GM13977 (cell line): ENCODE measurements at regions not wholly inside any gene's neighbourhood (a gene's known extent, or its start where the extent isn't known, plus 50 kb on each side); places are given as distances from the start of the nearest gene placed in this dataset.

Experiments
- DNase-seq: peaks from one replicate; pipeline ENCODE4 v3.0.0; 2012; ENCODE audit warnings: low spot score
- in situ Hi-C: fragments of 300-500 bp; cut with MboI; formaldehyde crosslinking; loops from one replicate; pipeline ENCODE4 v1.12.0; 2022; ENCODE audit warnings: low sequenced_read_pairs, low pct_unique_long_range_greater_than_20kb, mixed read lengths, inconsistent platforms; ENCODE audit not compliant: unreplicated experiment
- TF ChIP-seq, protein P1 (sequence below): IDR thresholded peaks from 2 replicates; pipeline ENCODE4 v1.5.1; 2012; ENCODE audit warnings: mild to moderate bottlenecking, control low read depth; ENCODE audit not compliant: insufficient read depth; ENCODE audit errors: extremely low read depth, missing control alignments

DNA sequence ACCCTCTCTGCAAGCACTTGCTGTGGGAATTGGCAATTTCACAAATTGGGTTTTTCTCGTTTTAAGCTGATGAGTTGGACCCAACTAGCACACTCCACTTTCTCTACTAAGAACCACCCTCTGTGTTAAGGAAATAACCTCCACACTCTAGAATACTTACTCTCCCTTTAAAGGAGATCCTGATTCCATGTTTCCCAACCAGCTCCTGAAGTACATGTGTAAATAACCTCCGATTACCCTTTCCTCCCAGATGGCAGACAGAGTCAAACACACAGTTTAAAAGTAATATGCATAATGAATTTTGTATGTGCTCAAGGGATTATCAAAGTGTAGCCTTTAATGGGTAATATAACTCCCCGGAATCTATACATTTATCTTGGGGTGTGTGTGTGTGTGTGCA, 171.3 kb upstream of the OSR1 start:
- TF ChIP-seq, protein P1, sequence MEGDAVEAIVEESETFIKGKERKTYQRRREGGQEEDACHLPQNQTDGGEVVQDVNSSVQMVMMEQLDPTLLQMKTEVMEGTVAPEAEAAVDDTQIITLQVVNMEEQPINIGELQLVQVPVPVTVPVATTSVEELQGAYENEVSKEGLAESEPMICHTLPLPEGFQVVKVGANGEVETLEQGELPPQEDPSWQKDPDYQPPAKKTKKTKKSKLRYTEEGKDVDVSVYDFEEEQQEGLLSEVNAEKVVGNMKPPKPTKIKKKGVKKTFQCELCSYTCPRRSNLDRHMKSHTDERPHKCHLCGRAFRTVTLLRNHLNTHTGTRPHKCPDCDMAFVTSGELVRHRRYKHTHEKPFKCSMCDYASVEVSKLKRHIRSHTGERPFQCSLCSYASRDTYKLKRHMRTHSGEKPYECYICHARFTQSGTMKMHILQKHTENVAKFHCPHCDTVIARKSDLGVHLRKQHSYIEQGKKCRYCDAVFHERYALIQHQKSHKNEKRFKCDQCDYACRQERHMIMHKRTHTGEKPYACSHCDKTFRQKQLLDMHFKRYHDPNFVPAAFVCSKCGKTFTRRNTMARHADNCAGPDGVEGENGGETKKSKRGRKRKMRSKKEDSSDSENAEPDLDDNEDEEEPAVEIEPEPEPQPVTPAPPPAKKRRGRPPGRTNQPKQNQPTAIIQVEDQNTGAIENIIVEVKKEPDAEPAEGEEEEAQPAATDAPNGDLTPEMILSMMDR: no peak
- no peak for DNase-seq
- in situ Hi-C loops: no loop called here

DNA sequence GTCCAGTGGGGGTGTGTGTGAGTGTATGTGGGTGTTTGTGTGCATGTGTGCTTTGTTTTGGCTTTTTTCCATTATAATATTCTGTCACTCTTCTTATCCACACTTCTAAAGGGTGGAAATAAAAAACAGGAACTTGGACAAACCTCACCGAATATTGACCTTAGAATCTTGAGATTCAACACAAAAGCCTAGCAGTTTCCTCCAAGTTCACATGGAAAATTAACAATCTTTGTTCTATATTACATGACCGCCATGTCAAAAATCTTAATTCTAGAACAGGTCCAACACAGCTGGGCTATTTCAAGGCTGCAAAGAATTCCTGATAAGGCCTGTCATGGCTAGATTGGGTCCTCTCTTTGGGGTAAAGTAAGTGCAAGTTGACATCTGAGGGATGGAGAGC, 169.3 kb upstream of the OSR1 start:
- DNase-seq: no peak
- in situ Hi-C loops: no loop called here
- TF ChIP-seq, protein P1: no peak

DNA sequence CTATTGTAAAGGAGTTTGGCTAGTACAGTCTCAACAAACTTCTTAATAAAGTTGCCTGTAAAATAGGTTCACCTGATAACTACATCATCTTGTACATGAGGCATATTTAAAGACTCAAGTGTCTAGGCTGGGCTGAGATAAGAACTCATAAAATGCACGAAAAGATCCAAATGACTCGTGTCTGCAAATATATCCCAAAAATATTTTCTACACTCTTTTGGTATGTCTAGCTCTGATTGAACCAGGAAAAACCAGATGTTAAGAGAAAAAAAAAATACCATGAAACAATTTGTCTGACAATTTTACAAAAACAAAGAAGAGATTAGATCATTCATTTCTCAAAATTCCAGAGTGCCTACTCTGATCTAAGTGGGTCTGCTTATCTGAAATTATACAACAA, 166.9 kb upstream of the OSR1 start:
- TF ChIP-seq, protein P1: no peak
- in situ Hi-C loops: no loop called here
- DNase-seq: no peak

DNA sequence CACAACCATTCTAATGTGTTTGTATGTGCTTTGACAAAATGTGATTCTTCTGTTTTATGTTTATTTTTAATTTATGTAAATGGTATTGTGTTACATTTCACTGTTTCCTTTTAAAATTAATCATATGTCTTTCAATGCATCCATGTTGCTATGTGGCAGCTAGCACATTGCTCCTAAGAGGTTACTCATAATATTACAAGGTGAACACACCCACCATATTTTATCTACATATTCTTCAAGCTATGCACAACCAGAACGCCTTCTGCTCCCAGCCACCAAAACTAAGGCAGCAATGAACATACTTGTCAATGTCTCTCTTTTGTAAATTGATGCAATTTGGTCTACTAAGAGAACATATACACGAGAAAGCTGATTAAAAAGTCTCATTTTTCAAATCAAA, 160.6 kb upstream of the OSR1 start:
- DNase-seq: no peak
- in situ Hi-C loops: no loop called here
- TF ChIP-seq, protein P1: no peak

DNA sequence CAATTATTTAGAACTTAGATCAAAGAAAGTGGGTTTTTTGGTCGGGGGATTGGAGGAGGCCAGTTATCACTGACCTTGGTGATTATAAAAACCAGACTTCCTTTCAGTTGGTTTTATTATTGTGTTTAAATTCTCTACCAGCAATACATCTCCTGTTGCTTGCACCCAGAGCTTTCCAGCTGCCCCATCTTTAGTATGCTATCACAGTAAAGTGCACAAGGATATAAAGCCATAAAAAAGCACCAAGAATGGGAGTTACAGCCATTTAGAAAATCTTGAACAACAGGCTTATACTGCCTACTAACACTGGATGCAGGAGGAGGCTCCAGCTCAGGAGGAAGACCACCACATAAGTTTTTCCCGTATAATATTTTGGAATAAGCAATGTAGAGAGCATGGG, 148.7 kb upstream of the OSR1 start:
- in situ Hi-C loops: no loop called here

DNA sequence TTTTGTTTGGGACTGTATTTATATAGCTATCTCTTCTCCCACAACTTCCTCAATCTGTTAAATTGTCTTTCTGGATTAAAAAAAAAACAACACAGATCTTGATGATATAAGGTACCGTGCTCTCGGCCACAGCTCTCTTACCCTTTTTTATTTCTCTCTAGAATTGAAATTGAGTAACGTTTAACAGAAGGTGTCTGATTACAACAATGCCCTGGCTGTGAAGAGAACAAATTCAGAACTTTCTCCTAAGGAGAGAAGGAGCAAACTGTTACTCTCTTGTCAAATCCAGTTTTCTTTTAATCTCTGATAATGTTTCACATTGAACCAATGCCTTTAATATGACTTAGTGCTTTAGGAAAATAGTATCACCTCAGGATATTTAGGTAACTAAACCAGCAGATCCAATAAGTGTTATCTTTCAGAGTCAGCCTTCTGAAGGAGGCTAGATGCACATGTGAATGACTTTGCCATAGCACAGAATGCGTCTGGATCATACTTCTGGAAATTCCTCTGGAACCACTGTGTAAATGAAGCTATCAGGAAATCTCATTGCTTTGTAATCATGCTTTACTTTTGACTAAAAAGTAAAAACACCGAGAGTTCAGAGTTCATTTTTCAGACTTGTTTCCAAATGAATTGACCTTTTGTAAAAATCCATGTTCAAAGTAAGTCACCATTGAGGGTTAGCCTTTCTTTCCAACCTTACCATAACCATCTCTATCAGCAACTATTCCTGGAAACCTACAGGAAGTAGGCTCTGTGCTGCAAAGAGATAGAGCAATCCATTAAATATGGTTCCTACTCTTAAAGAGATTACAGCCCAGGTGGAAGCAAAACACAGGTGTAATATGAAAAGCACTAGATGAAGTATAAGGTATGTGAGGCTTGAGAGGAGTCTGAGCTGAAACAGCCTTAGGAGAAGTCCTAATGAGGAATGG, 147.0 kb upstream of the OSR1 start:
- DNase-seq: no peak
- TF ChIP-seq, protein P1: no peak
- in situ Hi-C loops: no loop called here

More for the DNA sequence above, 148.7 kb upstream of the OSR1 start:
- DNase-seq: no peak
- TF ChIP-seq, protein P1: no peak
